HPDE6-E6E7 (cell line): ENCODE measurements at regions not wholly inside any gene's neighbourhood (a gene's known extent, or its start where the extent isn't known, plus 50 kb on each side); places are given as distances from the start of the nearest gene placed in this dataset.

ENCODE experiments used
- DNase-seq: peaks from one replicate; pipeline ENCODE4 v3.0.0; 2011; ENCODE audit warnings: missing footprints; ENCODE audit errors: extremely low spot score

GRCh38 chr12:92496790-92497189, 206.0 kb upstream of the PLEKHG7 start:
- no peak for DNase-seq

GRCh38 chr12:92495108-92495507, 207.7 kb upstream of the PLEKHG7 start:
- DNase-seq, result no peak

- DNase-seq, result no peak
Measured at GRCh38 chr12:92493816-92494215, 209.0 kb upstream of the PLEKHG7 start.

- DNase-seq, result no peak
Measured at GRCh38 chr12:92492995-92493394, 209.8 kb upstream of the PLEKHG7 start.

- DNase-seq, result no peak
Measured at GRCh38 chr12:92492291-92492690, 210.5 kb upstream of the PLEKHG7 start.

GRCh38 chr12:92489781-92490180, 213.0 kb upstream of the PLEKHG7 start:
- DNase-seq, result no peak

- no peak for DNase-seq
Measured at GRCh38 chr12:92488735-92489134, 214.1 kb upstream of the PLEKHG7 start.

GRCh38 chr12:92487138-92487485, 215.7 kb upstream of the PLEKHG7 start:
- no peak for DNase-seq

GRCh38 chr12:92486443-92487137, 216.2 kb upstream of the PLEKHG7 start:
- DNase-seq, result no peak

- DNase-seq, result no peak
Measured at GRCh38 chr12:92485351-92486348, 217.1 kb upstream of the PLEKHG7 start.

- DNase-seq, result no peak
Measured at GRCh38 chr12:92482599-92482998, 220.2 kb upstream of the PLEKHG7 start.

- no peak for DNase-seq
Measured at GRCh38 chr12:92481066-92481465, 221.7 kb upstream of the PLEKHG7 start.

- no peak for DNase-seq
Measured at GRCh38 chr12:92478692-92479091, 224.1 kb upstream of the PLEKHG7 start.

GRCh38 chr12:92476844-92477243, 225.9 kb upstream of the PLEKHG7 start:
- DNase-seq, result no peak

GRCh38 chr12:92473564-92473963, 229.2 kb upstream of the PLEKHG7 start:
- DNase-seq, result no peak

- DNase-seq, result no peak
Measured at GRCh38 chr12:92472201-92472600, 230.6 kb upstream of the PLEKHG7 start.

GRCh38 chr12:92471551-92471950, 231.2 kb upstream of the PLEKHG7 start:
- no peak for DNase-seq

- DNase-seq, result no peak
Measured at GRCh38 chr12:92470608-92471021, 232.2 kb upstream of the PLEKHG7 start.

- no peak for DNase-seq
Measured at GRCh38 chr12:92469837-92470236, 233.0 kb upstream of the PLEKHG7 start.

GRCh38 chr12:92468358-92469020, 234.3 kb upstream of the PLEKHG7 start:
- DNase-seq, result no peak

GRCh38 chr12:92467886-92468285, 234.9 kb upstream of the PLEKHG7 start:
- peak; percentile 27 for DNase-seq
